HEK293 (cell line): ENCODE measurements at regions not wholly inside any gene's neighbourhood (a gene's known extent, or its start where the extent isn't known, plus 50 kb on each side); places are given as distances from the start of the nearest gene placed in this dataset.

ENCODE experiments used
- TRIM28 ChIP-seq: IDR thresholded peaks from 2 replicates; pipeline ENCODE4 v1.6.1; 2011; ENCODE audit warnings: low read length, control low read depth, borderline replicate concordance
- ZNF404 ChIP-seq: fragments of 450-650 bp; formaldehyde crosslinking; IDR thresholded peaks from 2 replicates; pipeline ENCODE4 v1.5.1; 2017; ENCODE audit warnings: missing biosample characterization, missing genetic modification characterization
- ZNF776 ChIP-seq: fragments of 450-650 bp; formaldehyde crosslinking; IDR thresholded peaks from 2 replicates; pipeline ENCODE4 v1.5.0; 2017; ENCODE audit warnings: missing biosample characterization, missing genetic modification characterization, borderline replicate concordance
- ZNF785 ChIP-seq: fragments of 450-650 bp; formaldehyde crosslinking; IDR thresholded peaks from 2 replicates; pipeline ENCODE4 v1.5.1; 2016; ENCODE audit warnings: missing biosample characterization, missing genetic modification characterization
- ZNF792 ChIP-seq: fragments of 450-650 bp; formaldehyde crosslinking; IDR thresholded peaks from 2 replicates; pipeline ENCODE4 v1.5.1; 2016; ENCODE audit warnings: missing biosample characterization, missing genetic modification characterization
- TF ChIP-seq, protein P1 (sequence below): fragments of 450-650 bp; formaldehyde crosslinking; IDR thresholded peaks from 2 replicates; pipeline ENCODE4 v1.5.1; 2016; ENCODE audit warnings: missing biosample characterization, missing genetic modification characterization
- TF ChIP-seq, protein P2 (sequence below): fragments of 450-650 bp; formaldehyde crosslinking; IDR thresholded peaks from 2 replicates; pipeline ENCODE4 v1.5.1; 2016; ENCODE audit warnings: missing biosample characterization, missing genetic modification characterization
- TF ChIP-seq, protein P3 (sequence below): fragments of 450-650 bp; formaldehyde crosslinking; IDR thresholded peaks from 2 replicates; pipeline ENCODE4 v1.5.1; 2016; ENCODE audit warnings: missing biosample characterization, missing genetic modification characterization

GRCh38 chr10:34033078-34033477, 698.6 kb upstream of the NRP1 start:
- TF ChIP-seq ZNF776 (tag by site-specific recombination) = no peak
- TF ChIP-seq, protein P1, sequence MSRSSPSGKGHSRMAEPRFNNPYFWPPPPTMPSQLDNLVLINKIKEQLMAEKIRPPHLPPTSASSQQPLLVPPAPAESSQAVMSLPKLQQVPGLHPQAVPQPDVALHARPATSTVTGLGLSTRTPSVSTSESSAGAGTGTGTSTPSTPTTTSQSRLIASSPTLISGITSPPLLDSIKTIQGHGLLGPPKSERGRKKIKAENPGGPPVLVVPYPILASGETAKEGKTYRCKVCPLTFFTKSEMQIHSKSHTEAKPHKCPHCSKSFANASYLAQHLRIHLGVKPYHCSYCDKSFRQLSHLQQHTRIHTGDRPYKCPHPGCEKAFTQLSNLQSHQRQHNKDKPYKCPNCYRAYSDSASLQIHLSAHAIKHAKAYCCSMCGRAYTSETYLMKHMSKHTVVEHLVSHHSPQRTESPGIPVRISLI = no peak
- no peak for TF ChIP-seq ZNF404
- TF ChIP-seq, protein P2, sequence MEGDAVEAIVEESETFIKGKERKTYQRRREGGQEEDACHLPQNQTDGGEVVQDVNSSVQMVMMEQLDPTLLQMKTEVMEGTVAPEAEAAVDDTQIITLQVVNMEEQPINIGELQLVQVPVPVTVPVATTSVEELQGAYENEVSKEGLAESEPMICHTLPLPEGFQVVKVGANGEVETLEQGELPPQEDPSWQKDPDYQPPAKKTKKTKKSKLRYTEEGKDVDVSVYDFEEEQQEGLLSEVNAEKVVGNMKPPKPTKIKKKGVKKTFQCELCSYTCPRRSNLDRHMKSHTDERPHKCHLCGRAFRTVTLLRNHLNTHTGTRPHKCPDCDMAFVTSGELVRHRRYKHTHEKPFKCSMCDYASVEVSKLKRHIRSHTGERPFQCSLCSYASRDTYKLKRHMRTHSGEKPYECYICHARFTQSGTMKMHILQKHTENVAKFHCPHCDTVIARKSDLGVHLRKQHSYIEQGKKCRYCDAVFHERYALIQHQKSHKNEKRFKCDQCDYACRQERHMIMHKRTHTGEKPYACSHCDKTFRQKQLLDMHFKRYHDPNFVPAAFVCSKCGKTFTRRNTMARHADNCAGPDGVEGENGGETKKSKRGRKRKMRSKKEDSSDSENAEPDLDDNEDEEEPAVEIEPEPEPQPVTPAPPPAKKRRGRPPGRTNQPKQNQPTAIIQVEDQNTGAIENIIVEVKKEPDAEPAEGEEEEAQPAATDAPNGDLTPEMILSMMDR (tag by site-specific recombination) = no peak
- TF ChIP-seq, protein P3, sequence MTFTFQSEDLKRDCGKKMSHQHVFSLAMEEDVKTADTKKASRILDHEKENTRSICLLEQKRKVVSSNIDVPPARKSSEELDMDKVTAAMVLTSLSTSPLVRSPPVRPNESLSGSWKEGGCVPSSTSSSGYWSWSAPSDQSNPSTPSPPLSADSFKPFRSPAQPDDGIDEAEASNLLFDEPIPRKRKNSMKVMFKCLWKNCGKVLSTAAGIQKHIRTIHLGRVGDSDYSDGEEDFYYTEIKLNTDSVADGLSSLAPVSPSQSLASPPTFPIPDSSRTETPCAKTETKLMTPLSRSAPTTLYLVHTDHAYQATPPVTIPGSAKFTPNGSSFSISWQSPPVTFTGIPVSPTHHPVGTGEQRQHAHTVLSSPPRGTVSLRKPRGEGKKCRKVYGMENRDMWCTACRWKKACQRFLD = no peak
- TF ChIP-seq TRIM28 = no peak
- no peak for TF ChIP-seq ZNF792
- TF ChIP-seq ZNF785 (tag by site-specific recombination) = no peak
